Small intestine (tissue), 7 donors: ENCODE measurements at regions not wholly inside any gene's neighbourhood (a gene's known extent, or its start where the extent isn't known, plus 50 kb on each side); places are given as distances from the start of the nearest gene placed in this dataset.

Experiments
- DNase-seq, 2 donors: peaks; one replicate each; pipeline versions ENCODE4 v3.0.0 to v3.0.0-alpha.2; 2013
- FAIRE-seq: peaks from 2 replicates; lab custom pipeline; 2012; peaks lifted over from hg19 to GRCh38; lab: Jason Lieb, UNC
- H3K27ac ChIP-seq, 3 donors: one replicate each; pipeline ENCODE4 v1.5.1; 2013; ENCODE audit warnings: low read length in 2 of 3, mild to moderate bottlenecking in 2 of 3, control low read depth in 1 of 3, inconsistent platforms in 1 of 3, low read depth in 1 of 3, moderate library complexity in 1 of 3
- H3K27me3 ChIP-seq, 3 donors: one replicate each; pipeline ENCODE4 v1.6.1; 2013; ENCODE audit warnings: low read length in 3 of 3, inconsistent platforms in 1 of 3; ENCODE audit not compliant: control insufficient read depth in 3 of 3, insufficient read depth in 3 of 3
- H3K36me3 ChIP-seq, 3 donors: one replicate each; pipeline ENCODE4 v1.6.1; 2013; ENCODE audit warnings: low read length in 3 of 3, inconsistent platforms in 1 of 3, low read depth in 1 of 3, mild to moderate bottlenecking in 1 of 3, moderate library complexity in 1 of 3; ENCODE audit not compliant: control insufficient read depth in 3 of 3, insufficient read depth in 2 of 3
- H3K4me1 ChIP-seq, 3 donors: one replicate each; pipeline ENCODE4 v1.6.1; 2013; ENCODE audit warnings: low read length in 2 of 3, inconsistent platforms in 1 of 3, low read depth in 1 of 3, mild to moderate bottlenecking in 1 of 3, moderate library complexity in 1 of 3; ENCODE audit not compliant: control insufficient read depth in 3 of 3, insufficient read depth in 2 of 3
- H3K4me3 ChIP-seq, 3 donors: one replicate each; pipeline ENCODE4 v1.5.1; 2013; ENCODE audit warnings: low read length in 3 of 3, control low read depth in 1 of 3, inconsistent platforms in 1 of 3, low read depth in 1 of 3, mild to moderate bottlenecking in 1 of 3, moderate library complexity in 1 of 3
- H3K9me3 ChIP-seq, 2 donors: one replicate each; pipeline ENCODE4 v1.6.1; 2013; ENCODE audit warnings: low read depth in 1 of 2, low read length in 1 of 2; ENCODE audit not compliant: control insufficient read depth in 2 of 2, insufficient read depth in 1 of 2
- WGBS, 3 donors: extraction: QIAGEN DNeasy Blood & Tissue Kit; methylation state at CpG; one replicate each; pipeline ENCODE4 v1.1.7; 2013; 5-methylcytosine and 5-hydroxymethylcytosine counted together
- donor health status: healthy with polysubstance abuse.
- donor health status: control.
- donor health status: control.
- donor health status: Bipolar disorder and iron deficiency.
- donor health status: healthy.

GRCh38 chr4:182074139-182074538 is 169.1 kb upstream of the TENM3 start:
- H3K27me3 ChIP-seq = no peaks in the 10 kb centered on the region
- DNase-seq (no peak), FAIRE-seq (no peak)
- WGBS, 3 donors = 64 to 73% (median 73%) methylated on average over 3 of the region's 3 CpGs
- H3K4me3 ChIP-seq = no peak overlapping the region
- H3K36me3 ChIP-seq = no peaks in the 10 kb centered on the region
- no peaks in the 10 kb centered on the region for H3K9me3 ChIP-seq
- H3K27ac ChIP-seq = no peak overlapping the region
- H3K4me1 ChIP-seq = no peaks in the 10 kb centered on the region

- Histone ChIP-seq H3K4me3 (no peak overlapping the region), H3K27ac (no peak overlapping the region), H3K27me3 (no peaks in the 10 kb centered on the region), H3K9me3 (no peaks in the 10 kb centered on the region), H3K4me1 (no peaks in the 10 kb centered on the region), H3K36me3 (no peaks in the 10 kb centered on the region)
- DNase-seq (no peak), FAIRE-seq (no peak)
- WGBS, 3 donors = 53 to 69% (median 63%) methylated on average over 6 of the region's 6 CpGs
Measured at GRCh38 chr4:182074810-182075209, 168.4 kb upstream of the TENM3 start.

GRCh38 chr4:182082910-182083309 is 160.3 kb upstream of the TENM3 start:
- H3K4me1 ChIP-seq = no peaks in the 10 kb centered on the region
- no peaks in the 10 kb centered on the region for H3K36me3 ChIP-seq
- FAIRE-seq (no peak), DNase-seq (no peak)
- no peaks in the 10 kb centered on the region for H3K27me3 ChIP-seq
- H3K27ac ChIP-seq = no peak overlapping the region
- no peak overlapping the region for H3K4me3 ChIP-seq
- no peaks in the 10 kb centered on the region for H3K9me3 ChIP-seq

- Histone ChIP-seq H3K27me3 (no peaks in the 10 kb centered on the region), H3K36me3 (no peaks in the 10 kb centered on the region), H3K4me1 (no peaks in the 10 kb centered on the region), H3K27ac (no peak overlapping the region), H3K9me3 (no peaks in the 10 kb centered on the region), H3K4me3 (no peak overlapping the region)
- no peak for DNase-seq
- no peak for FAIRE-seq
- WGBS, 3 donors = 91 to 93% (median 92%) methylated on average over 8 of the region's 8 CpGs
Measured at GRCh38 chr4:182083671-182084410, 159.4 kb upstream of the TENM3 start.

- no peak for DNase-seq
- Histone ChIP-seq H3K9me3 (no peaks in the 10 kb centered on the region), H3K4me3 (no peak overlapping the region), H3K36me3 (no peaks in the 10 kb centered on the region), H3K4me1 (no peaks in the 10 kb centered on the region), H3K27ac (no peak overlapping the region), H3K27me3 (no peaks in the 10 kb centered on the region)
- no peak for FAIRE-seq
- 50 to 54% (median 53%) methylated on average over 4 of the region's 4 CpGs for WGBS, 3 donors
Measured at GRCh38 chr4:182085051-182085480, 158.1 kb upstream of the TENM3 start.

- H3K4me1 ChIP-seq = no peaks in the 10 kb centered on the region
- peak in 1 of 2 donors; percentile 3 for DNase-seq
- H3K9me3 ChIP-seq = no peaks in the 10 kb centered on the region
- H3K4me3 ChIP-seq = no peak overlapping the region
- 50 to 72% (median 67%) methylated on average over 2 of the region's 2 CpGs for WGBS, 3 donors
- H3K36me3 ChIP-seq = no peaks in the 10 kb centered on the region
- H3K27ac ChIP-seq = no peak overlapping the region
- no peaks in the 10 kb centered on the region for H3K27me3 ChIP-seq
- FAIRE-seq = no peak
Measured at GRCh38 chr4:182089326-182089725, 153.9 kb upstream of the TENM3 start.

- H3K4me3 ChIP-seq = no peak overlapping the region
- no peaks in the 10 kb centered on the region for H3K9me3 ChIP-seq
- no peaks in the 10 kb centered on the region for H3K27me3 ChIP-seq
- 75 to 86% (median 79%) methylated on average over 5 of the region's 5 CpGs for WGBS, 3 donors
- H3K27ac ChIP-seq = no peak overlapping the region
- no peaks in the 10 kb centered on the region for H3K4me1 ChIP-seq
- DNase-seq (no peak), FAIRE-seq (no peak)
- H3K36me3 ChIP-seq = no peaks in the 10 kb centered on the region
Measured at GRCh38 chr4:182090186-182090585, 153.0 kb upstream of the TENM3 start.

GRCh38 chr4:182091128-182091527 is 152.1 kb upstream of the TENM3 start:
- DNase-seq (no peak), FAIRE-seq (no peak)
- Histone ChIP-seq H3K4me1 (no peaks in the 10 kb centered on the region), H3K27me3 (no peaks in the 10 kb centered on the region), H3K27ac (no peak overlapping the region), H3K9me3 (no peaks in the 10 kb centered on the region), H3K4me3 (no peak overlapping the region), H3K36me3 (no peaks in the 10 kb centered on the region)
- WGBS, 3 donors = 71 to 78% (median 71%) methylated on average over 5 of the region's 5 CpGs

GRCh38 chr4:182093431-182093831 is 149.8 kb upstream of the TENM3 start:
- 81 to 84% (median 83%) methylated on average over 7 of the region's 7 CpGs for WGBS, 3 donors
- no peaks in the 10 kb centered on the region for H3K4me1 ChIP-seq
- H3K4me3 ChIP-seq = no peak overlapping the region
- H3K27ac ChIP-seq = no peak overlapping the region
- no peaks in the 10 kb centered on the region for H3K36me3 ChIP-seq
- no peak for FAIRE-seq
- H3K27me3 ChIP-seq = no peaks in the 10 kb centered on the region
- no peak for DNase-seq
- no peaks in the 10 kb centered on the region for H3K9me3 ChIP-seq
